ENCODE measurements at regions not wholly inside any gene's neighbourhood (a gene's known extent, or its start where the extent isn't known, plus 50 kb on each side); places are given as distances from the start of the nearest gene placed in this dataset.

DNA sequence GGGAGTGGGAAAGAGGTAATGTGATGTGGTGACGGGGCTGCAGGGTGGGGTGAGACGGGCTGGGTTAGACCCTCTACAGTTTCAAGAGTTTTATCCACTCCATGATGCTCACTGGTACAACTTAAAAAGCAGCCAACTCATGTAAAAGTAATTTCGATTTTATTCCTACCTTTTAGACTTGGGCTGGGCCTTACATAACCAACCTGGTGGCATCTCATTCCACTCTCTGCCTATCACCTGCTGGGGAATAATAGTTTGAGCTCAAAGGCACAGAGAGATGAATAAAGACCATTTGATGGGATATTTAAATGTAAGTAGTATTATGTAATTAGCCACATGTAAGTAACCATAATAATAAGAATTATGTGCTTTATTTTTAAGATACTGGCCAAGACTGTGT lies 366.0 kb upstream of the RNF32 start:
- DNase-seq = no peak

DNA sequence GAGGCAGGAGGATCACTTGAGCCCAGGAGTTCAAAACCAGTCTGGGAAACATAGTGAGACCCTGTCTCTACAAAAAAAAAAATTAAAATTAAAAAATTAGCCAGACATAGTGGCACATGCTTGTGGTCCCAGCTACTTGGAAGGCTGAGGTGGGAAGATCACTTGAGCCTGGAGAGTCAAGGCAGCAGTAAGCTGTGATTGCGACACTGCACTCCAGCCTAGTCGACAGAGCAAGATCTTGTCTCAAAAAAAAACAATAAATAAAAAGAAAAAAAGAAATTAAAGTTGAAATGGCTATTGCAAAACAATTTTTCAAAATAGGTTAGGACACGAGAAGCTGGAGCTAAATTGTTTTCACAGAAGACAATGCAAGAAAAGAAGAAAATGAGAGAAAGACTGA lies 379.0 kb upstream of the RNF32 start:
- DNase-seq = no peak

DNA sequence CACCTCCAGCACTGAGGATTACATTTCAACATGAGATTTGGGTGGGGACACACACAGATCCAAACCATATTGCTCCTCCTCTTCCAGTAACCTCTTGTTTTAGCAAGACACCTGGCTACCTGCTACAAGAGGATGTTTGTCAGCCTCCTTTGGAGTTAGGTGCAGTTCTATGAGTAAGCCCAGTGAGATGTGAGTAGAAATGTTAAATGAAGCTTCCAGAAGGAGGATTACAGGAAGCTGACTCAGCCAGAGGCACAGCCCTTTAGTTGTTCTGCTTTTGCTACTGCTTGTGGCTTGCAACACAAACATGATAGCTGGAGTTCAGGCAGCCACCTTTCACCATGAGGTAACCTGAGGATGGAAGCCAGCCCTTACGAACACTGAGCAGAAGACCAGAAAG lies 382.7 kb upstream of the RNF32 start:
- no peak for DNase-seq

DNA sequence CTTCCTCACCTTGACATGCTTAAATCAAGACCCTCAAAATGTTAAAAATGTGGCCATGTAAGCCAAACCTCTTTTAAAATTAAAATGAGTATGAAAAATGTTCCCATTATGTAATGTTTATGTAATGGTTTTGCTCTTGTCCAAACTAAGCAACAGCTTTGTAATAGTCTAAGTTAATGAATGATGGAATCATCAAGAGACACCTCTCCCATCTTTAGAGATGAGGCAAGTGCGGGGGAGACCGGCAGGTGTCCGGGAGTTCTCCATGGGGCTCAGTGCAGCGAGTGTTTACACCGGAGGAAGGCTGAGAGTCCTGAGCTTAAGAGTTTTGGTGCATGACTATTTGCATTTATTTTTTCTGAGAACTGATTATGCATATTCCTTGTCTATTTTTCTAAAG lies 384.9 kb upstream of the RNF32 start:
- DNase-seq = no peak

DNA sequence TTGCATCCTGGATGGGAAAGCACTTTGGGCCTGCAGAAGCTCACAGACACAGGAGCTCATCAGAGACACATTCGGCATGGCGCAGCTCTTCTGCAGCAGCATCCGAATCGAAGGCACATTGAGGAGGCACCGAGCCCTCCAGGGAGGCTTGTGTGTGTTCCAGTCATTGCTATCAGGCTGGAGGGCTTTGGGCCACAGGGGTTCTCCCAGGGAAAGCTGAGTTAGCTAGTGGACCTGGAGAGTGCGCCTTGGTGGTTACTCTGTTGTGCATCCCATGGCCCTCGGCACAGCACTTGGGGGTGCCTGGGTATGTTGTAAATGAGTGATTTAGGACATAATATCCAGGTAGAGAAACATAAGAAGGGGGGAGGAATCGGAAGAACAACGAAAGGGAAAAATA lies 388.7 kb upstream of the RNF32 start:
- DNase-seq = no peak

DNA sequence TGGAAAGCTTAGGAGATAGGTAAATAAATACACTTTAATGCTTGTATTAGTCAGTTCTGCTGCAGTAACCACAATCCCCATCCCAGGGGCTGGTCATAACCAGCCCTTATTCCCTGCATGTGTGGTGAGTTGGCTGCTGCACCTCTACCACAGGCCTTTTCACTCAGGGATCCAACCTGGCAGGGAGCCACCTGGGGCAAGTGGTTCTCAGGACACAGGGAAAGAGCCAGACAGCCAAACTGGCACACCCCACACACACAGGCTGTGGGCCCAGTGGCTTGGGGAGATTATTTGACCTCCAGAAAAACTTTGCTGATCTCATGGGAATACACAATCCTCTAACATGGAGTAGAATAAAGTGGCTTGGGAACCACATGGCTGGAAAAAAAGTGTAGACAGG lies 400.0 kb upstream of the RNF32 start:
- no peak for DNase-seq

DNA sequence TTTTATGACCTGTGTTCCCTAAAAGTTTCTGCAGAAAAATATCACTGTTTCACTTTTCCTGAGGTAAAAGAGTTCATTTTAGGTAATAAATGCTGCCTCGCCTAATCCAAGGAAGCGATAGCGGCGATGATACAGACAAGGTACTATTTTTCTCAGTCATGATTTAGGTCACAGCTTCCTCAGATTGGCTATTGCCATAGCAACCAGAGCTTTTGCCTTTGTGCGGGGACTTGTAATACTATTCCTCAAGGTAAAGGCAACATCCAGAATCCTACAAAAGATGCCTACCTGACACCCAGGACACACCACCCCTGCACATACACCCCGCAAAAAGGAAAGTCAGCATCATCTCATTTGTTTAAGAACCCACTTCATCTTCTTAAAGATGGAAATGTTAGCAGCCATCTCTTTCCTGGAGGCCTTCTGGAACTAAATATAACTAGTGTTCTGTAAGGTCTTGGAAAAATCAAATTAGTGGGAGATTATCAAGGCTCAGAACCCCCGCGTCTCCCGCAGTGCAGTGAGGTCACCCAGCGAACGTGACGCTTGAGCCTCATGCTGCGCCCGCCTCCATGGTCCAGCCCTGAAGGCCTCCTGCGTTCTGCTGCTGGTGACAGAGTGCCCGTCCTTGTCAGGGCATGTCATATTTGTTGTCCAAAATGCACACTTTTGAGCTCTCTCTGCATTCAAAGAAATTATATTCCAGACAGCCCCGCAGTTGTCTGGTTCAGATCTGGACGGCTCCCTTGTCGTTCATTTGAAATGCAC lies 402.0 kb upstream of the RNF32 start:
- no peak for DNase-seq

DNA sequence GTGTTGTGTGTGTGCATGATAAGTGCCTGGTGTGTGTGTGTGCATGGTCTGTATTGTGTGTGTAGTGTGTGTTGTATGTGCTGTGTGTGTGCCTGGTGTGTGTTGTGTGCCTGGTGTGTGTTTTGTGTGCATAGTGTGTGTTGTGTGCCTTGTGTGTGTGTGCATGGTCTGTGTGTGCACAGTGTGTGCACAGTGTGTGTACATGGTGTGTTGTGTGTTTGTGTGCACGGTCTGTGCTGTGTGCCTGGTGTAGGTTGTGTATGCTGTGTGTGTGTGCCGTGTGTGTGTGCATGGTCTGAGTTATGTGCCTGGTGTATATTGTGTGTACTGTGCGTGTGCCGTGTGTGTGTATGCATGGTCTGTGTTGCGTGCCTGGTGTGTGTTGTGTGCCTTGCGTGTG lies 403.0 kb upstream of the RNF32 start:
- DNase-seq = no peak

DNA sequence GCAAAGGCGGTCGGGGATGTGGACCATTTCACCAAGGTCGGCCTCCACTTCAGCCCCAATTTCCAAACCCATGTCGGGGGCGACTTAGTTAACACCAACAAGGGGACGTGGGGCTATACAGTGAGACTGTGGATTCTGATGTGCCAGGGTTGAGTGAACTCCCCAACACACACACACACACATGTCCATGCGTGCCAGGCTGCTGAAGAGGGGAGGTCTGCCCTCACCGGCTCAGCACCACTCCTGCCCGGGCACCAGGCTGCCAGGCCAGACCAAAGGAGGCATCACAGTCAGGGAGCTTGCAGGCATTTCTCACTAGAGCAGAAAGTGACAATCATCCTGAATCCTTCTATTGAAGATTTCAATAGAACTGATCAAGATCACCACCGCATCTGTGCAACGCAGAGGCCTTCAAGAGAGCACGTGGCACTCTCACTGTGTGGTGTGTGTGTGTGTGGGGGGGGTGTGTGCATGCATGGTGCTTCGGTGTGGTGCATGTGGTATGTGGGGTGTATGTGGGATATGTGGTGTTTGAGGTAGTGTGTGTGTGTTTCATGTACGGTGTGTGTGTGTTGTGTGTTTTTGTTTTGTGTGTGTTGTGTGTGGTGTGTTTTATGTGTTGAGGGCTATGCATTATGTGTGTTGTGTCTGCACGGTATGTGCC lies 403.5 kb upstream of the RNF32 start:
- no peak for DNase-seq

DNA sequence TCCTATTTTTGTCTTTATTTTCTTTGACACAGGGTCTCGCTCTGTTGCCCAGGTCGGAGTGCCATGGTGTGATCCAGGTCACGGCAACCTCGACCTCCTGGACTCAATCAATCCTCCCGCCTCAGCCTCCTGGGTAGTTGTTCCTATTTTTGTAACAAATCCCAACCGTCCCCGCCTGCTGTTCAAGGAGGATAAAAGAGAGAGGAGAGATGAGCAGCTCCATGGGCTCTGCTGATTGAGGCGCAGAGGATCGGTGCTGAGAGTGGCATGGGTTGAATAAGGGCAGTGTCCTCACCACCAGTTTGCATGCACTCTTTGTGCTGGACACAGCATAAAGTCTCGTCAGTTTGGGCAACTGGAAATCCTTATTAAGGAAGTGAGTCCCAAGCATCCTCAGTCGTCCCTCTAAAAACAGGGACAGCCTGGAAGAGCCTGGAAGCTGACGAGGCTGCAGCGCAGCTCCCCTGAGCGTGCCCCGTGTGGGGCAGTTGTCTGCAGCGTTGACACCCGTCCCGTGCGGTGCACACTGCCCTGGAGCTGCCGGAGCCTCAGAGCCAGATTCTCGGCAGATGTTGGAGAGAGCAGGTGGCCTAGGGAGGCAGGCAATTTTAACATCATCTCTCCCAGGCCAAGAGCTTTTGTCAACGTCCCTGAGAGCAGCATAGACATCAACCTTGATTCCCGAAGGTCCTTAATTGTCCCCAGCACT lies 404.2 kb upstream of the RNF32 start:
- DNase-seq = no peak

DNA sequence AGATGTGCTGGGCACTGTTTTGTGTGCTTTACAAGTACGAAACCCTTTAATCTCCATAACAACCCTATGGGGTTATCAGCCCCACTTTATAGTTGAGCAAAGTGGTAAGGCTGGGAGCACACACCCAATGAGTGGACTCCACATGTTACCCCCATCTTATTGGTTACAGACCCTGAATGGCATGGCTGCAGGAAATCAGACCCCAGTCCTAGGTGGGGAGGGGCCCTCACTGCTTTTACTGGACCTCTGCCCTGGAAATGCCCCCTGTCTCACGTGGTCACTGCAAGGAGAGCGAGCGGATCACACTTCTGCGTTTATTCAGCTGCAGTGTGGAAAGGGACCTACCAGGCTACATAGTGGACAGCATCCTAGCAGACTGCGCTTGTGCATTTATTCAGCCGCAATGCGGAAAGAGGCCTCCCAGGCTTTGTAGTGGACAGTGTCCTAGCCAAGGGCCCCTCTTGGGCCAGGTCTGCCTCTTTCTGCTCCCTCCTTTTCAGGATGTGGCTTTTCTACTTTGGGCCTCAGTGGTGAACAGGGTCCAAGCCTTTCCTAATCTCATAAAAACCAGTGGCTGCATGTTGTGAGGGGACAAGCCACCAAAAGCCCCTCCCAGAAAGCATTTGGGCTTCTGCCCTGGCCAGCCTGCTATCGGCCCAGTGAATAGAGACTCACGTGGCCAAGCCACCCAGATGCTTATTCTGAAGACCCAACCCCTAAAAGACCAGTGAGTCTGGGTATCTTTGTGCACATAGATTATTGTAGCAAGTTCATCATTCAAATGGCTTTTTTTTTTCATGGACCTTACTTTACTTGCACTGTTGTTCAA lies 405.7 kb upstream of the RNF32 start:
- DNase-seq = no peak

DNA sequence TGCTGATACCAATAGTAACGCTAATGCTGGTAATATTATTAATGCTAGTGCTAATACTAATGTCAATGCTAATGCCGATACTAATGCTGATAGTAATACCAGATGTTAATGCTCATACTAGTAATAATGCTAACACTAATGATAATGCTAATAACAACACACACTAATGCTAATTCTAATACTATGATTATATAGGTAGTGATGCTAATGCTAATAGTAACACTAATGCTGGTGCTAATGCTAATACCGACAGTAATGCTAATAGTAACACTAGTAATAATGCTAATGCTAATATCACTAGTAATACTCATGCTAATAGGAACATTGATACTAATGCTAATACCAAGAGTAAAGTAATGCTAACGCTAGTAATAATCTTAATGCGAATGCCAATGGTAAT lies 406.4 kb upstream of the RNF32 start:
- DNase-seq = no peak

DNA sequence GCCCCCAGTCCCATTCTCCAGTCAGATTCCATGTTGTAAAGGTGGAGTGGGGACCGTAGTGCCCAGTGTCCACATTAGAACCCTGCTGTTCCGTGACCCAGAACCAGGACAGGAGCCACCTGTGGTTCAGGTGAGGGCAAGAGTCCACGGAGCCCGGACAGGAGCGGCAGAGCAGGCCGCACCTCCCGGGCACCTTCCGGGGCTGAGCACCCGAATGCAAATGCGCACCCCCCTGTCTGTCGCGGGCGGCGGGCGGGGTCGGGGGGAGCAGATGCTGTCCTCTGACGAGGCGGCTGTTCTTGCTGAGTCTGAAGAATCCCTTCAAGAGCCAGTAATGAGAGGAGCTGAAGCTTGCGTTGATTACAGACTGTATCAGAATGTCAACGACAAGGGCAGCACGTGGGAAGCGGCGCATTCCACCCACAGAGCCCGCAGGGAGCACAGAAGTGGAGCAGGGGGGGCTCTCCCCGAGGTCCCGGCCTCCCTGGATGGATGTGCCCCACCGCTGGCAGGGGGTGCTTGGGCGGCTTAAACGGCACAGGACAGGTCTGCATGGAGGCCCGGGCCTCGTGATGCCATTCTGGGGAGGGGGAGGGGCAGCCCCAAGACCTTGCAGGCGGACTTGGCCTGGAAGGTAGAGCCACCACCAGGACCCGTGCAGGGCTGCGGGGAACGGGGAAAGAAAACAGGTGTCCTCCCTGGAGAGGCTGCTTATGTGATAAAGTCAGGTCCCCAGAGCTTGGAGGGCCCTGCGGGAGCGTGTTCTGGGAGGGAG lies 407.5 kb upstream of the RNF32 start:
- no peak for DNase-seq

DNA sequence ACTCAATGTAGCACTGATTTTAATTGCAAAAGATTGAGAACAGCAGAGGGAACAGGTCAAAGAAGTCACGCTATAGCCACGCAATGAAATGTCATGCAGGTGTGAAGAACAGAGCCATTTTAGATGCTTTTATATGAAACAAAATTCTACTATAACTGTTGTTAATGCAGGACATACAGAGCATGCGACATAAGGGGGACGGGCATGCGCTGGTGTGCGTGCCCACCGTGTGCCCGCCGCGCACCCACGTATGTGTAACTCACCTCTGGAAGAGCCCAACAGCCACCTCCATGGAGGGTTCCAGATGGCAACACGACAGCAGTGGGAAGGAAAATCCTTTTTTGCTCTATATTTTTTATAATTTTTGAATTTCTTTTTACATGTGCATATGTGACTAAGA lies 410.0 kb upstream of the RNF32 start:
- no peak for DNase-seq

DNA sequence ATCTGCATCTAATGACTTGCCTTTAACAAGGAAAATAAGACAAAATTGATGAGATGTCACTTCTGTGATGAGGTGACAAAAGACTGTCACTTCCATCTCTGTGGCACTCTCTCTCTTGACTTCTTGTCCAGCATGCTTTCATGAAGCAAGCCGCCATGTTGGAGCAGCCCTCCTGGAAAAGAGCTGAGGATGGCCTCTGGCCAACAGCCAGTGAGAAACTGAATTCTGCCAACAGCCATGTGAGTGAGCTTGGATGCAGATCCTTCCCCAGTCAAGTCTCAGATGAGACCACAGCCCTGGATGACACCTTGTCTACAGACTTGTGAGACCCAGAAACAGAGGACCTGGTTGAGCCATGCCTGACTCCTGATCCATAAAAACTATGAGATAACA lies 412.6 kb upstream of the SHH start:
- DNase-seq = no peak

DNA sequence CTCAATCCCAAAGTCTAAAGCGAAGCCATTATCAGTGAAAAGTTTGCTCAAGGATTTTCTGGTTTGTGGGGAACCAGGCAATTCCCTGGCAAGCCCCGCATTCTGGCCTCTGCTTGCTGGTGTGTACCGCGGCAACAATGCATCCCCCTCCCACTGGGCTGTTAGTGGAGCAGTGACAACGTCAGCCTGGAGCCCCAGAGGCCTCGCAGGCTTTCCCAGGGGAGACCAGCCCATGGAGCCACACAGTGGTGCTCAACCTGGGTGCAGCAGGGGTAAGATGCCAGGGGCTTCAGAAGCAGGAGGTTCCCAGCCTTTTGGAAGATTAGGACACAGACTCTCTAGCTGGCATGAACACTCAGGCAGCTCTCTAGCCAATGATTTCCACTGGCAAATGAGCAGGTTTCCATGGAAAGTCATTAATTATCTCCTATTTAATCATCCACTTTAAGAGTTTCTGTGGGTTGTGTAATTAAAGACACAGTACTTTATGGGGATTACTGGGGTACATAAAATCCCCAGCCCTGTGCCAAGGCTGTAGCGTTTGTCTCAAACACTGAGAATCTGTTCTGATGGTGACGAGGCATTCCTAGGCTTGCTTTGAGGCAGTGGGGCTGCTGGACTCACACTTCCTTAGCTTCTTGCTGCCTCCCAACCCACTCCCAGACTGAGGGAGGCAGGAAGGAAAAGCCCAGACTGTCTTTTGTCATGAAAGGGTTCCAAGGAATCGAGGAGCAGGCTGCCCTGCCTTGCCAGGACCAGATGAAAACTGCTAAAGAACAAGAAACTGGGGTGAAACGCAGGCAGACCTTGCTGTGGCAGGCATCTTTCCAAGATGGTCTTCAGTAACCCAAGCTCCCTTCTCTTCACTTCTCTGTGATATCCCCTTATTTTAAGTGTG lies 411.9 kb upstream of the SHH start:
- DNase-seq = no peak

DNA sequence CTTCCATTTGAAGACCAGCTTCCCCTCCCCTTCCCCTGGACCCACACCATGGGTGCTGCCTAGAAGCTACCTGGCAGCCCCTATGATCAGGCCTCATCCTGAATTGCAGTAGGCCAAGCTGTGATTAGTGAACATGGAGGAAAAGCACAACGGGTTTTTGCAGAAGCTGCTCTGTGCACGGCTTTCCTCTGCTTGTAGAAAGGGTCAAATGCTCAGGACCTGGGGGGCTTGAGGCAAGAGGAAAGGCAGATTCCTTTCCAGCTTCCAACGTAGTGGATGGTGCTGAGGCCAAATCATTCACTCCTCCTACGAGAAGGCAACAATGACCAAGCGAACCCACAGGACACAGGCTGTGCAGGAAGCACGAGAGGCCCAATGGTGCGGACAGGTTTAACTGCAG lies 410.3 kb upstream of the SHH start:
- no peak for DNase-seq

DNA sequence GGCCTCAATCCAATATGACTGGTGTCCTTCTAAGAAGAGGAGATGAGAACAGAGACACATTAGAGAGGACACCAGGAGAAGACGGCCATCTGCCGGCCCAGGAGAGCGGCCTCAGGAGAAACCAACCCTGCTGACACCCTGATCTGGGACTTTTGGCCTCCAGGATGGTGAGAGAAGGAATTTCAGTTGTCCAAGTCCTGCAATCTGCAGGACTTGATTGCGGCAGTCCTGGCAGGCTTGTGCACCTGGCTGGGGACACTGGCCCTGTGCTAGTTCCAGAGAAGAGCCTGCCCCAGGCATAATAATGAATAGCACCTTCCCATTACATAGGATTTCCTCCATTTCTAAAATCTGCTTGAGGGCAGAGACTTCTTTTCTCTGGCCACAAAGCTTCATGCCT lies 409.9 kb upstream of the SHH start:
- DNase-seq = no peak

DNA sequence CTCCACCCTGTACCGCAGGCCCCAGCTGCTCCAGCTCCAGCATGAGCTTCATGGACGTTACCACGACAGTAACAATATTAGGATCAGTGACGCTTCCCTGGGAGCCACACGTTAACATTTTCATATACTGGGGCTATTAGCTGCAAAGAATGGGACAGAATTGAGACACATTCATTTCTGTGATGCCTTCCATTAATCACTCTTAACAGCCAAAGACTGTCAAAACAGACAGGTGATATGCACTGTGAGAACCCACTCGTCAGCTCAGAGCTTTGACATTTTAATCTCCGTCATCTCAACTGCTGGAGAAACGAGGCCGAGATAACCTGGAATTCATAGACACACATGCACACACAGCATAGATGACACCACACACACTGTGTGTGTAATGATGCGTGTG lies 408.4 kb upstream of the SHH start:
- no peak for DNase-seq

DNA sequence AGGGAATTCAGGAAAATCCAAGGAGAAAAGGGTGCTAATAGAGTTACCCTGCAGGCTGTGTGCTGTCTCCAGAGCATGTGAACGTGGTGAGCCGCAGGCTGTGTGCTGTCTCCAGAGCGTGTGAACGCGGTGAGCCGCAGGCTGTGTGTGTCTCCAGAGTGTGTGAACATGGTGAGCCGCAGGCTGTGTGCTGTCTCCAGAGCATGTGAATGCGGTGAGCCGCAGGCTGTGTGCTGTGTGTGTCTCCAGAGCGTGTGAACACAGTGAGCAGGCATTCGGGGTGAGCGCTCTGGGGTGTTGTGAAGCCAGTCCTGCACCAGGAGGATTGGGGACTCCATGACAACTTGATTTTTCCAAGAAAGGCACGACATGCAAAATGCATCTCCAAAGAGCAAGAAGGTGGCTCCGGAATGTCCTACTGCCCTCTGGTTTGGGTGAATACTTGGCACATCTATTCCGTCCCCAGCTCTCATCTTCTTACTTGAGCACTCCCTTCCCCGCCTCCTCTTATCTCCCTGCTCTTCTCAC lies 407.9 kb upstream of the SHH start:
- no peak for DNase-seq
